ENCODE measurements at regions not wholly inside any gene's neighbourhood (a gene's known extent, or its start where the extent isn't known, plus 50 kb on each side); places are given as distances from the start of the nearest gene placed in this dataset.

GRCh38 chr4:28228561-28229491, 1368.2 kb downstream of the STIM2 start:
- Mint-ChIP-seq H3K4me1 (ENCODE audit: low read depth) (no peaks in the 10 kb centered on the region), H3K4me3 (no peak overlapping the region), H3K9me3 (no peaks in the 10 kb centered on the region), H3K27me3 (ENCODE audit: low read depth) (no peaks in the 10 kb centered on the region), H3K36me3 (ENCODE audit: insufficient read depth) (no peaks in the 10 kb centered on the region)
- no peak for DNase-seq
- ATAC-seq, result no peak

- H3K36me3 Mint-ChIP-seq (ENCODE audit: insufficient read depth), result no peaks in the 10 kb centered on the region
- no peaks in the 10 kb centered on the region for H3K27me3 Mint-ChIP-seq (ENCODE audit: low read depth)
- no peaks in the 10 kb centered on the region for H3K4me1 Mint-ChIP-seq (ENCODE audit: low read depth)
- DNase-seq (no peak), ATAC-seq (no peak)
- peaks cover 4% of the 10 kb centered on the region for H3K9me3 Mint-ChIP-seq
- no peak overlapping the region for H3K4me3 Mint-ChIP-seq
These were observed 1371.7 kb downstream of the STIM2 start for GRCh38 chr4:28232376-28232775.

GRCh38 chr4:28232951-28233350, 1372.3 kb downstream of the STIM2 start:
- H3K9me3 Mint-ChIP-seq, result peaks cover 4% of the 10 kb centered on the region
- H3K36me3 Mint-ChIP-seq (ENCODE audit: insufficient read depth), result no peaks in the 10 kb centered on the region
- H3K27me3 Mint-ChIP-seq (ENCODE audit: low read depth), result no peaks in the 10 kb centered on the region
- no peaks in the 10 kb centered on the region for H3K4me1 Mint-ChIP-seq (ENCODE audit: low read depth)
- DNase-seq (no peak), ATAC-seq (no peak)
- no peak overlapping the region for H3K4me3 Mint-ChIP-seq

DNA sequence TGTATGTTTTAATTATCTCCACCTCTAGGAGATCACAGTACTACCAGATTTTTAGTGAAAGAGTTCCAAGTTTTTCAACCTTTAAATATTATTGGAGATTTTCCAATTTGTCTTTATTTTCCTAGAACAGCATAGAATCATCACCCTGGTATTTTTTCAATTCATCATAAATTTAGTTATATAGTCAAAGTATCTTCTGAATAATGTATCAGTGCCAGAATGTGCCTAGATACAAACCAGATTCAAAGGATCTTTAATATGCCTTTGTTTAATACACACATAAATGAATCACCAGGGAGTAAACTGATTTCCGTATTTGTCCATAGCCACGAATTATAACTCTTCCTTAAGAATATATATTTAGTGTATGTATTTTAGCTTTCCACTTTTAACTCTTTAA, 1373.1 kb downstream of the STIM2 start:
- Mint-ChIP-seq H3K4me1 (ENCODE audit: low read depth) (no peaks in the 10 kb centered on the region), H3K4me3 (no peak overlapping the region), H3K27me3 (ENCODE audit: low read depth) (no peaks in the 10 kb centered on the region), H3K9me3 (peaks cover 4% of the 10 kb centered on the region), H3K36me3 (ENCODE audit: insufficient read depth) (no peaks in the 10 kb centered on the region)
- no peak for DNase-seq
- no peak for ATAC-seq

DNA sequence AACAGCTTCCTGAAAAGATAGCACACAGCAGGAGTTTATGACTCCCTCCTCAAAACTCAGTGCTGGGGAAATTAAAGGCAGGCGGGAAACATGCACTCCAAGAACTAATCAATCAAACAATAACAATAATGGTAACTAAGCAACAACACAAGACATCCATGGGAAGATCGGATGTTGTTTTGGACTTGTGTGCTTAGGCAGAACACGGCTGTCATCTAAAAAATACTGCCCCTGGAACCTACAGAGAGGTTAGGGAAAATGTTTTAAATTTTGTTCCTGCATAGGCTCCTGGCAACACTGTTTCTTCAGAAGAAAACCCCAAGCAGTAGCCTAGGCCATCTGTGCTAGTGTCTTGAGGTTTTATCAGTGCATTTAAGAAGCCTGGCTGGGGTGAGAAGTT, 1378.2 kb downstream of the STIM2 start:
- no peak for DNase-seq
- no peak for ATAC-seq
- Mint-ChIP-seq H3K4me3 (no peak overlapping the region), H3K4me1 (ENCODE audit: low read depth) (no peaks in the 10 kb centered on the region), H3K36me3 (ENCODE audit: insufficient read depth) (no peaks in the 10 kb centered on the region), H3K9me3 (peaks cover 4% of the 10 kb centered on the region), H3K27me3 (ENCODE audit: low read depth) (no peaks in the 10 kb centered on the region)

GRCh38 chr4:28241021-28241420, 1380.4 kb downstream of the STIM2 start:
- no peaks in the 10 kb centered on the region for H3K4me1 Mint-ChIP-seq (ENCODE audit: low read depth)
- ATAC-seq, result no peak
- peaks cover 7% of the 10 kb centered on the region for H3K9me3 Mint-ChIP-seq
- no peaks in the 10 kb centered on the region for H3K27me3 Mint-ChIP-seq (ENCODE audit: low read depth)
- no peaks in the 10 kb centered on the region for H3K36me3 Mint-ChIP-seq (ENCODE audit: insufficient read depth)
- no peak overlapping the region for H3K4me3 Mint-ChIP-seq
- DNase-seq, result no peak

- no peaks in the 10 kb centered on the region for H3K27me3 Mint-ChIP-seq (ENCODE audit: low read depth)
- DNase-seq (no peak), ATAC-seq (no peak)
- H3K4me3 Mint-ChIP-seq, result no peak overlapping the region
- H3K4me1 Mint-ChIP-seq (ENCODE audit: low read depth), result no peaks in the 10 kb centered on the region
- H3K9me3 Mint-ChIP-seq, result peaks cover 7% of the 10 kb centered on the region
- H3K36me3 Mint-ChIP-seq (ENCODE audit: insufficient read depth), result no peaks in the 10 kb centered on the region
These were observed 1387.2 kb downstream of the STIM2 start for GRCh38 chr4:28247805-28248204.

DNA sequence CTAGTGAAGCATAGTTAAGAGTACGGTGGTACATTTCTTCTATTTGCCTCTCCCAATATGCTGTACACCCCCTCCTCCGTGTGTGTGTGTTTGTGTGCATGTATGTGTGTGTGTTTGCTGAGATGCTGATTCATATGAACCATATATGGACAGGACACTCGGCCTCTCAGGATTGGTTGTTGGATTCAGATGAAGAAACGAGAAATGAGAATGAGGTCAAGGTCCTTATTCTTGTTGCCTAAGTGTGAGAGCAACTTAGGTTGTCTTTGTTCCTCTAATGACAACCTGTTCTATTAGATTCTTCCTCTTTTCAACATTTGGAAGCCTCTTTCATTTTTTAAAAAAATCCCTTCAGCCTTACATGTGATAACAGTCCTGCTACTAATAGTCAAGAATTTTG, 1387.6 kb downstream of the STIM2 start:
- Mint-ChIP-seq H3K4me3 (no peak overlapping the region), H3K9me3 (peaks cover 7% of the 10 kb centered on the region), H3K36me3 (ENCODE audit: insufficient read depth) (no peaks in the 10 kb centered on the region), H3K4me1 (ENCODE audit: low read depth) (no peaks in the 10 kb centered on the region), H3K27me3 (ENCODE audit: low read depth) (no peaks in the 10 kb centered on the region)
- no peak for DNase-seq
- no peak for ATAC-seq

DNA sequence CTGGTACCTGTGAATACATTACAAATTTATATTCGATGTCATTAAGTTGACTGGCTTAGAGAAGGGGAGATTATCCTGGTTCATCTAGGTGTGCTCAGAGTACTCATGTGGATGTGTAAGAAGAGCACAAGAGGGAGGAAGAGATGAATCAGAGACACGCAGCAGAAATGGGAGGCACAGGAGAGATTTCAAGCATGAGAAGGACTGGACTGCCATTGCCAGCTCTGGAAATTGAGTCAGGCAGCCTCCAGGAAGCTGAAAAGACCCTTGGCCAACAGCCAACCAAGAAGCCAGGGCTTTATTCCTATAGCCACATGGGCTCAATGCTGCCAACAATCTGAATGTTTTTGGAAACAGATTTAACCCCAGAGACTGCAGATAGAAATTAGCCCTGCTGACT, 1390.0 kb downstream of the STIM2 start:
- Mint-ChIP-seq H3K9me3 (peaks cover 9% of the 10 kb centered on the region), H3K4me1 (ENCODE audit: low read depth) (no peaks in the 10 kb centered on the region)

GRCh38 chr4:28251831-28252230, 1391.2 kb downstream of the STIM2 start:
- H3K27me3 Mint-ChIP-seq (ENCODE audit: low read depth), result no peaks in the 10 kb centered on the region
- H3K36me3 Mint-ChIP-seq (ENCODE audit: insufficient read depth), result no peaks in the 10 kb centered on the region
- H3K4me3 Mint-ChIP-seq, result no peak overlapping the region
- ATAC-seq (no peak), DNase-seq (no peak)
- peaks cover 15% of the 10 kb centered on the region for H3K9me3 Mint-ChIP-seq
- H3K4me1 Mint-ChIP-seq (ENCODE audit: low read depth), result no peaks in the 10 kb centered on the region

More for the DNA sequence above, 1390.0 kb downstream of the STIM2 start:
- H3K36me3 Mint-ChIP-seq (ENCODE audit: insufficient read depth), result no peaks in the 10 kb centered on the region
- ATAC-seq, result no peak
- no peak for DNase-seq
- no peaks in the 10 kb centered on the region for H3K27me3 Mint-ChIP-seq (ENCODE audit: low read depth)
- no peak overlapping the region for H3K4me3 Mint-ChIP-seq

DNA sequence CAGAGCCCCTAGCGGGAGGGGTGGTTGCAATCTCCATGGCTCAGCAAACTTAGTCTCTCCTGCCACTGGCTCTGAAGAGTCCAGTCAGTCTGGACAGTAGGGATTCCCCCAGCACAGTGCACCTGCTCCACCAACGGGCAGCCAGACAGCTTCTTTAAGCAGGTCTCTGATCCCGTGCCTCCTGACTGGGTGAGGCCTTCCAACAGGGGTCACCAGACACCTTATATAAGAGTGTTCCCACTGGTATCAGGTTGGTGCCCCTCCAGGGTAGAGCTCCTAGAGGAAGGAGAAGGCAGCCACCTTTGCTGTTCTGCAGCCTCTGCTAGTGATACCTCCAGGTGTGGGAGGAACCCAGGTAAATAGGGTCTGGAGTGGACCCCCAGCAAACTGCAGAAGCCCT, 1393.4 kb downstream of the STIM2 start:
- Mint-ChIP-seq H3K36me3 (ENCODE audit: insufficient read depth) (no peaks in the 10 kb centered on the region), H3K4me1 (ENCODE audit: low read depth) (no peaks in the 10 kb centered on the region), H3K9me3 (peaks cover 15% of the 10 kb centered on the region), H3K4me3 (no peak overlapping the region), H3K27me3 (ENCODE audit: low read depth) (no peaks in the 10 kb centered on the region)
- DNase-seq (no peak), ATAC-seq (no peak)

DNA sequence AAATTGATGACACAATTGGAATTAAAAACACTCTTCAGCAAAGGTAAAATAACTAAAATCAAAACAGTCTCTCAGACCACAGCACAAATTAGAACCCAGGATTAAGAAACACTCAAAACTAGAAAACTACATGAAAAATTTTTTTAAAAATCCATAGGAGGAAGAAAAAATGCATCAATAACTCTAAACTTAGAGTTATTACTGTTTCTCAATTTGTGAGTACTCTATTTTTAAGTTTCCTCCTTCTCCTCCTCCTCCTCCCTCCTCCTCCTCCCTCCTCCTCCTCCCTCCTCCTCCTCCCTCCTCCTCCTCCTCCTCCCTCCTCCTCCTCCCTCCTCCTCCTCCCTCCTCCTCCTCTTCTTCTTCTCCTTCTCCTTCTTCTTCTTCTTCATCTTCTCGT, 1395.7 kb downstream of the STIM2 start:
- Mint-ChIP-seq H3K4me1 (ENCODE audit: low read depth) (no peaks in the 10 kb centered on the region), H3K27me3 (ENCODE audit: low read depth) (no peaks in the 10 kb centered on the region), H3K4me3 (no peak overlapping the region), H3K9me3 (peaks cover 20% of the 10 kb centered on the region), H3K36me3 (ENCODE audit: insufficient read depth) (no peaks in the 10 kb centered on the region)
- ATAC-seq (no peak), DNase-seq (no peak)

DNA sequence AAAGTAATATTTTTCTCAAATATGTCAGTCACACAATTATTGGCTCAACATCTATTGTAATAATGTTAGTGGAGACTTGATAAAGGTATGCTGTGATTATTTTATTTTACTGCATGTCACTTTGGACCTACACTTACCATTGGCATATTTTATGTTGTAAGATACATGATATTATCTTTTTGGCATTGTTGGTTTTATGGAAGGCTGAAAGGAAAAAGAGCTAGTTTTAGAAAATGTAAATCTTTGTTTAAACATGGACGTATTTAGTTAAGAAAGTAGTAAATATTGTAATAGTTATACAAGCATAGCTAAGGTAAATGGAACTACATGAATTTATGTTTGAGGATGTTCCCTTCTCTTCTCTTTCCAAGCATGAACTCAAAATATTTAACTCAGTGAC, 1399.3 kb downstream of the STIM2 start:
- Mint-ChIP-seq H3K27me3 (ENCODE audit: low read depth) (no peaks in the 10 kb centered on the region), H3K4me1 (ENCODE audit: low read depth) (no peaks in the 10 kb centered on the region), H3K36me3 (ENCODE audit: insufficient read depth) (no peaks in the 10 kb centered on the region), H3K4me3 (no peak overlapping the region), H3K9me3 (peaks cover 13% of the 10 kb centered on the region)
- no peak for DNase-seq
- no peak for ATAC-seq

GRCh38 chr4:28267166-28267565, 1406.5 kb downstream of the STIM2 start:
- Mint-ChIP-seq H3K4me1 (ENCODE audit: low read depth) (no peaks in the 10 kb centered on the region), H3K9me3 (peaks cover 3% of the 10 kb centered on the region), H3K36me3 (ENCODE audit: insufficient read depth) (no peaks in the 10 kb centered on the region), H3K4me3 (no peak overlapping the region), H3K27me3 (ENCODE audit: low read depth) (no peaks in the 10 kb centered on the region)
- DNase-seq, result no peak
- ATAC-seq, result no peak

- Mint-ChIP-seq H3K36me3 (ENCODE audit: insufficient read depth) (no peaks in the 10 kb centered on the region), H3K27me3 (ENCODE audit: low read depth) (no peaks in the 10 kb centered on the region), H3K9me3 (peaks cover 7% of the 10 kb centered on the region), H3K4me3 (no peak overlapping the region), H3K4me1 (ENCODE audit: low read depth) (no peaks in the 10 kb centered on the region)
- DNase-seq, result no peak
- no peak for ATAC-seq
These were observed 1408.8 kb downstream of the STIM2 start for GRCh38 chr4:28269426-28269825.

All from activated T-cell treated with anti-CD3 and anti-CD28 coated beads, Interleukin-2, amount 50 U/mL, for 4 hours (primary cell).